ENCODE measurements at regions not wholly inside any gene's neighbourhood (a gene's known extent, or its start where the extent isn't known, plus 50 kb on each side); places are given as distances from the start of the nearest gene placed in this dataset.

DNA sequence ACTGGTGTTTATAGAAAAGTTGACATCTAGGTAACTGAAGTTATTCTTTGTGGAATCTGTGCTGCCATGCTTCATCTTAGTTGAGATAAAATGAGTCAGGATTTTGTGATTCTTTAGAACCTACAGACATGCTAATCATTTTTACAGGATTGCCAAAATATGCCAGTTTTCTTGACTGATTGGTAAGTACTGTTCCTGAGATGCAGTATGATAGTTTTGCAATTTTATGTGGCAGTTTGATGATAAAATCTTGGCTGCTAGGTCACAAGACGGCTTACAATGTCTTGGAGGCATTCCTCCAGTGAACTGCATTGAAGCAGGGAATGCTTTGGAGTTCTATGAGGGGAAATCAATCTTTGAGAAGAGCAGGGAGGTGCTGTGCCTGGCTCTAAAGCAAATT, 104.4 kb upstream of the ESX1 start:
- H3K9ac ChIP-seq (replicated peaks in 1 of 4; ENCODE audit: extremely low read depth in 1 of 4, low read depth in 3 of 4, low read length in 3 of 4): no peak overlapping the region
- ChIA-PET CTCF (ENCODE audit: partially characterized antibody) (no interaction called here), POLR2A (ENCODE audit: partially characterized antibody) (interaction anchor here (0.6 kb wide), 1 partner anchor 14 kb away, joined by 3 read pairs; no protein-coding TSS in a partner anchor)
- H2BK12ac ChIP-seq (ENCODE audit: low read depth, low read length): no peak overlapping the region
- DNase-seq (ENCODE audit: low read depth in 1 of 2, low spot score in 2 of 2) (no peak), FAIRE-seq (no peak)
- H4K20me1 ChIP-seq (replicated peaks in 1 of 2; ENCODE audit: control insufficient read depth in 1 of 2, insufficient read depth in 2 of 2, low read length in 2 of 2): no peaks in the 10 kb centered on the region
- no peaks in the 10 kb centered on the region for H3K79me1 ChIP-seq (ENCODE audit: low read depth, low read length)
- H3K9me3 ChIP-seq (ENCODE audit: insufficient read depth in 2 of 2, low read depth in 1 of 2, low read length in 1 of 2): no peaks in the 10 kb centered on the region
- no peak overlapping the region for H3K4me2 ChIP-seq (ENCODE audit: insufficient read depth in 1 of 2, low read depth in 2 of 2, low read length in 2 of 2)
- H3K4me3 ChIP-seq (ENCODE audit: extremely low read depth in 1 of 4, insufficient read depth in 2 of 4, low read depth in 3 of 4, low read length in 4 of 4): no peak overlapping the region
- no peak overlapping the region for H2AK5ac ChIP-seq (ENCODE audit: low read depth, low read length)
- no peak overlapping the region for H4K8ac ChIP-seq (ENCODE audit: extremely low read depth, insufficient read depth, low read length)
- H2BK20ac ChIP-seq (ENCODE audit: low read length): no peak overlapping the region
- H3K14ac ChIP-seq (ENCODE audit: insufficient read length): no peak overlapping the region
- no peaks in the 10 kb centered on the region for H3K79me2 ChIP-seq (ENCODE audit: control insufficient read depth in 1 of 2, insufficient read depth in 2 of 2, low read length in 2 of 2)
- no peak overlapping the region for H3K27ac ChIP-seq (ENCODE audit: low read depth, low read length)
- no peak overlapping the region for H2BK5ac ChIP-seq (ENCODE audit: low read depth, low read length)
- no peak overlapping the region for H3K18ac ChIP-seq (ENCODE audit: extremely low read depth, low read length)
- no peak overlapping the region for H2AFZ ChIP-seq (ENCODE audit: low read length)
- H3K4ac ChIP-seq (replicated peaks; ENCODE audit: insufficient read length, low read depth, low read length): no peak overlapping the region
- no peak overlapping the region for H3K23ac ChIP-seq (ENCODE audit: insufficient read length)
- no peaks in the 10 kb centered on the region for H3K23me2 ChIP-seq (ENCODE audit: low read depth, low read length)
- H2BK120ac ChIP-seq (replicated peaks; ENCODE audit: low read depth, low read length): no peak overlapping the region
- no peak overlapping the region for H2BK15ac ChIP-seq (ENCODE audit: low read length)
- no peaks in the 10 kb centered on the region for H3K27me3 ChIP-seq (replicated peaks in 1 of 4; ENCODE audit: control insufficient read depth in 3 of 4, extremely low read depth in 1 of 4, insufficient read depth in 3 of 4, low read length in 3 of 4)
- H3K36me3 ChIP-seq (ENCODE audit: control insufficient read depth in 2 of 4, insufficient read depth in 4 of 4, low read length in 3 of 4): no peaks in the 10 kb centered on the region
- no peaks in the 10 kb centered on the region for H3K4me1 ChIP-seq (replicated peaks in 1 of 4; ENCODE audit: control insufficient read depth in 3 of 4, insufficient read depth in 4 of 4, low read length in 3 of 4)
- 86% methylated on average over 1 of the region's 1 CpG; no CpG with 5 or more reads in 1 of the 2 experiments for WGBS, 2 experiments (ENCODE audit: extremely low coverage in 1 of 2, insufficient coverage in 1 of 2, insufficient read length in 1 of 2, insufficient replicate concordance in 2 of 2, low coverage in 1 of 2, low lambda C conversion rate in 2 of 2, missing lambda C conversion rate in 1 of 2)
- TF ChIP-seq MAFK (IDR thresholded peaks at IDR 0.05; ENCODE audit: low read depth, low read length) (no peak), RXRA (IDR thresholded peaks at IDR 0.05; ENCODE audit: insufficient read depth, low read depth, low read length) (no peak), BACH1 (IDR thresholded peaks at IDR 0.05; ENCODE audit: low read length) (no peak), KDM4A (IDR thresholded peaks at IDR 0.05; ENCODE audit: low read depth, low read length, severe bottlenecking) (no peak), SIRT6 (IDR thresholded peaks at IDR 0.05; ENCODE audit: low read length) (no peak), KDM5A (IDR thresholded peaks at IDR 0.05; ENCODE audit: low read length) (no peak)
- TF ChIP-seq, protein P1, sequence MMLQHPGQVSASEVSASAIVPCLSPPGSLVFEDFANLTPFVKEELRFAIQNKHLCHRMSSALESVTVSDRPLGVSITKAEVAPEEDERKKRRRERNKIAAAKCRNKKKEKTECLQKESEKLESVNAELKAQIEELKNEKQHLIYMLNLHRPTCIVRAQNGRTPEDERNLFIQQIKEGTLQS (IDR thresholded peaks at IDR 0.05; ENCODE audit: insufficient read depth, low read depth, low read length): no peak
- no peak overlapping the region for H3K56ac ChIP-seq (replicated peaks; ENCODE audit: insufficient read length, low read depth, low read length)
- no peak overlapping the region for H4K91ac ChIP-seq (replicated peaks; ENCODE audit: insufficient read length, low read length)
- no peak overlapping the region for H4K5ac ChIP-seq (ENCODE audit: insufficient read length, low read depth, low read length)

All from H1 (cell line).